GM21390 (cell line): ENCODE measurements at regions not wholly inside any gene's neighbourhood (a gene's known extent, or its start where the extent isn't known, plus 50 kb on each side); places are given as distances from the start of the nearest gene placed in this dataset.

Experiments used
- ATAC-seq: cut with Tn5 transposase; IDR thresholded peaks from one replicate; pipeline ENCODE4 v1.9.1; 2021; ENCODE audit not compliant: unreplicated experiment

- ATAC-seq = no peak
These were observed 1387.0 kb upstream of the TENM4 start for GRCh38 chr11:80827781-80828180.

DNA sequence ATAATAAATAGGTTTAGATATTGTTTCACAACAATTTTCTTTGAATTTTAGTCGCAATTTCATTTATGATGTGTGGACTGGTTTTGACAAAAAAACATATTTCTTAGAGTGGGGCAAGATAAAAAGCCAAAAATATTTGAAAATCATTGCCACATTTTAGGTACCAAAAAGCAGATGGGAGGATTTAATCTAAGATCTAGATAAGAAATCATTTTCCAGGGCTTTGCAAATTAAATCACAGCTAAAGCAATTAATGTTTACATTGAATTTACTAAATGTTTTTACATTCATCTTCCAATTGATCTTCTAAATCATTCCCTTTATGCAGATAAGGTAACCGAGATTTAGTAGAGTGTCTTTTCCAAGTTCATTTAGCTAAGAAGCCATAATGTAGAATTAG is 1386.0 kb upstream of the TENM4 start:
- no peak for ATAC-seq

GRCh38 chr11:80822308-80822707 is 1381.5 kb upstream of the TENM4 start:
- ATAC-seq = no peak

- ATAC-seq = no peak
These were observed 1378.4 kb upstream of the TENM4 start for GRCh38 chr11:80819271-80819670.

- ATAC-seq = peak; percentile 40
These were observed 1376.1 kb upstream of the TENM4 start for GRCh38 chr11:80816966-80817365.

- peak; percentile 30 for ATAC-seq
These were observed 1375.6 kb upstream of the TENM4 start for GRCh38 chr11:80816454-80816847.

GRCh38 chr11:80815752-80816453 is 1375.1 kb upstream of the TENM4 start:
- peak; percentile 83 for ATAC-seq

DNA sequence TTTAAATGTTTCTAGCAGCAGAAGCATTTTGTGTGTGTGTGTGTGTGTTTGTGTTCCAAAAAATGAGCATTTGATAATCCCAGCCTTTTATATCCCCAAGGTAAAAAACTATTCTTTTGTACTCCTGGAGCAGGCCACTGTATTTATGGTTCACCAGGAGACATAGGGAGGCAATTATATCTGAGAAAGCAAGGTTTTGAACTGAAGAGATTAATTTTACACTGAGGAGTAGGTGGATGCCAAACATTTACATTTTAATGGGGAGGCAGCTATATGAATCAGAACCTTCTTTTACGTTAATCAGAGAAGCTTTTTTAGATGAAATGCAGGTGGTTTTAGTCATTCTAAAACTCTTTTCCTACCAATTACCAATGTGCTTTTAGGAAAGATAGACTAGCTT is 1374.0 kb upstream of the TENM4 start:
- ATAC-seq = no peak

DNA sequence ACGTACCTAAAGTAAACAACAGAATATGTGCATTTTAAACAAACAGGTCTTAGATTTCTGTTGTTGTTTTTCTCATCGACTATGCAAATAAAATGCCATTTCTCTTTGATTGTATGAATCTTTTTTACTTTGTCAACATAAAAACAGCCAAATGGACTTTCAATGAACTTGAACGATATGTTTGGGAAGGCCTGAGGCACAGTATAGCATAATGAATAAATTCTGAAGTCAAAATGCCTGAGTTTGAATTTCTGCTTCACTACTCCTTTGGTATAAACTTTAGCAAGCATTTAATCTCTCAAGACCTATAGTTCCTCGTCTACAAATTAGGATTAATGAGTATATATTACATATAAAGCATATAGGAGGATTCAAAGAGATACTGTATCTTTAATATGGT is 1369.9 kb upstream of the TENM4 start:
- ATAC-seq = no peak

DNA sequence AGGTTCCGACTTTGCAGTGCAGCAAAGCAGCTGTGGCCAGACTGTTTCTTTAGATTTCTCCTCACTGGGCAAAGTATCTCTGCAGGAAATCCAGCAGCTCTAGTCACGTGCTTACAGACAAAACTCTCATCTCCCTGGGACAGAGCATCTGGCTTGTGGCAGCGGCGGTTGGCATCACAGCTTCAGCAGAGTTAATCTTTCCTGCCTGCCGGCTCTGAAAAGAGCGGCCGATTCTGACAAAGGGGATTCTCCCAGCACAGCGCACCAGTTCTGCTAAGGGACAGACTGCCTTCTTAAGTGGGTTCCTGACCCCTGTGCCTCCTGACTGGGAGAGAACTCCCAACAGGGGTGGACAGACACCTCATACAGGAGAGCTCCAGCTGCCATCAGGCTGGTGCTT is 1357.3 kb upstream of the TENM4 start:
- ATAC-seq = no peak

DNA sequence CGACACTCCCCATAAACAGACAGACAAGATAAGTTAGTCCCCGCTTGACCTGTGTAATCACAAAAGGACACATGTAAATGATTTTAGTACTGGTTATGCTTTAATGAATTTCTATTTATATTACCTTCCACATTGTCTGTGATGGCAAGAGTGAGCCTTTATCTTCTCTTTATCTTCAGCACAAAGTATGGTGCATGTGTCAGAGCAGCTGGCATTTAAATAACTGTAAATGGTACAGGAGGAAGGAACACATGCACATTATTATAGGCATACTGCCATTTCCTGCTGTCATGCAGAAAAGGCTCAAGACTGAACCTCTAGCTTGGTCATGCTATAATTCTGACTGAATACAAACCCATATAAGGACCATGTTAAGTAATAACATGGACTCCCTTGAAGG is 1342.7 kb upstream of the TENM4 start:
- no peak for ATAC-seq

DNA sequence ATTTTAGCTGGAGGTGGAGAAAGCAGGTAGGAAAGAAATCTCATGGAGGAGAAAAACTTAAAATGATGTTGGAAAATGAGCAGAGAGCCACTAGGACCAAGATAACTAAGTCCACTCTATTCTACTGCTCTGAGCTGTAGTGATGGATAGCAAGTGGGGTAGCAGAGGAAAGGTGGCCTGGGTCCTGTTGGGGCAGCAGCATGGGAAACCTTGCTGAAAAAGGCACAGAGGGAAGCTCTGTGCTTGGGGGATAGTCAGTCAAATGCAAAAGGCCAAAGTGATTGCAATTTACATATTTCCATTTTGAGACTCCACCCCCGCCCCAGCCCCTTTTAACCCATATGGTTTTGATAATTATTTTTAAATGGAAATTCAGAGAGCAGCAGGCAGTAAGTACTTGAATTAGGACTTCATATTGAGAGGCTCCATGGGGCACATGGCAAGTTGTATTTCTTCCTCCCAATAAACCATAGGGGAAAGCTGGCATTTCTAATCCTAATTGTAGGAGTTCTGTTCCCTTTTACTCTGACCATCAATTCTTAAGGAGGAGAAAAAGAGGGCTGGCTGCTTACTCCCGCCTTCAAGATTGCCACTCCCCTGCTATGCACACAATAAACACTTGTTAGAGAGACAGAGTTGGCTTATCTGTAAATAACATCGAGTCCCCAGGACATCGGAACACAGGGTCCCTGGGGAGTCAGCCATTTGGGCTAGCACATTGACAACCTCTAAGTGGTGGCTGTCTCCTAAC is 1341.5 kb upstream of the TENM4 start:
- no peak for ATAC-seq

DNA sequence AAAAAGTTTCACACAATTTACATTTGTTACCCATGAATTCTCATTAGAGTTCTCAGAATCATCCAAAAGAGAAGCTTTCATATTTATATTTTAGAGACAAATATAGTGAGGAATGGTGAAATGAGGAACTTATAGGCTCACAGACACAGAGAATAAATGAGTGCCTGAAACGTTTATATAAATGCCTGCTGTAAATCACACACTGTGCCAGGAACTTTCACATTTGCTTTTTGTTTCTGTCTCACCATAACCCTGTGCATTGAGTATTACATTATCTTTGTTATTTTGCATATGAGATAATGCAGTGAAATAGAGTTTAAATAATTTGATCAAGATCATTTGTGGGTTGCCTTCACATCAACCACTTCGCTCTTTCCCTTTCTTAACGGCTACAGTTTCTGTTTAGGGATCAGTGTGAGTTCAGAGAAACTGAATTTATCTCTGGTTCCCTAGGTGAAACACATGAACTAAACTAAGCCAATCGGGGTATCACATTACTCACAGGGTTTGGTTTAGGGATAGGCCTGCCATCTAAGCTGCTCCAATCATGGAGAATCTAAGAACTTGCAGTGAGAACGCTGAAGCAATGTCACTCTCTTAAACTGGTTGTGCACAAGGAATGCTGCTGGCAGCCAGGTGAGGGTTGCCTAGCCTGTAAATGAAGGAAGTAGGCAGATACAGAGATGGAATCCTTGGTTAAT is 1339.2 kb upstream of the TENM4 start:
- ATAC-seq = no peak

DNA sequence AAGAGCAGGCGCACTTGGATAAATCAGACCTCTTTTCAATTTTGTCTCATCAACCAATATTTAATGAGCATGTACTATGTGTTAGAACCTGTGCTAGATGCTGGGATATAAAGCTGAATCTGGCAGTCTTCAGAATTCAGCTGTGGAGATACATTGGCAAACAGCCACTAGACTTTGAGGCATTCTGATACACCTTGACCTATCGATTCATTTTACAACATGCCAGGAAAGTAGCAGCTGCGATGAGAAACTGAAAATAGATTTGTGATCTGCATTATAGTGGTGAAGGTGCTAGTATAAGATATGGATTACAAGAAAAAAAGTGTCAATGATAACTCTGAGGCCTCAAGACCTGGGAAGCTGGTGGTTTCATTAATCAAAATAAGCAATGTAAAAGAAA is 1338.1 kb upstream of the TENM4 start:
- no peak for ATAC-seq

DNA sequence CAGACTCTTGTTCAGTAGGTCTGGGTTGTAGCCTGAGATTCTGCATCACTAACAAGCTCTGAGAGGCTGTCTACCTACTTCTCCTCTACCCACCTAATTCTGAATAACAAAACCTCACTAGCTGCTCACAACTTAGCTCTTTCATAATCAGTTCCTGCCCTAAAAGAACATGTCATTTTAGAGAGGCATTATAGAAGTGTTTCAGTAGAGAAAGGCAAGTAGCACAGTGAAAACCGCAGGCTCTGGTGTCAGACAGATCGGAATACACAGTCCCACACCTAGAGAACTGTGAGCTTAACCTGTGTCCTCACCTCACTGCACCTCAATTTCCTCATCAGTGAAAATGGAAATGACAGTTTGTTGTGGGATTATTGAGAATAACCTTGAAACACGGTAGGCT is 1337.6 kb upstream of the TENM4 start:
- ATAC-seq = no peak

- ATAC-seq = no peak
These were observed 1333.1 kb upstream of the TENM4 start for GRCh38 chr11:80773919-80774318.

DNA sequence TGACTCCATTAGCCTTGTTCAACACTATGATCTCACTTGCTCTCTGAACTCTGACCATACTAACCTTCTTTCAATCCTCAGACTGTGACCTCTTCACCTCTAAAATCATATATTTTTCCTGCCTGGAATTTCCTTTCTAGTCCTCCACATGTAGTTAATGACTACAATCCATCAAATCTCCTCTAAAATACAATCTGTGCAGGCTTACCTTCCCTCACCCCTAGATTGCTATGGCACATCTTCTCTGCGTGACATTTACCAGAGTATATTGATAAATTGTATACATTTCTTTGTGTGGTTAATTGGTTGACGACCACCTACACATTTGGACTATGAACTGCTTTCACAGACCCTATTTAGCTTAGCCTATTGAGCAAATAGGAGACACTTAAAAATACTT is 1330.2 kb upstream of the TENM4 start:
- ATAC-seq = no peak

- ATAC-seq = no peak
These were observed 1318.0 kb upstream of the TENM4 start for GRCh38 chr11:80758787-80759186.

DNA sequence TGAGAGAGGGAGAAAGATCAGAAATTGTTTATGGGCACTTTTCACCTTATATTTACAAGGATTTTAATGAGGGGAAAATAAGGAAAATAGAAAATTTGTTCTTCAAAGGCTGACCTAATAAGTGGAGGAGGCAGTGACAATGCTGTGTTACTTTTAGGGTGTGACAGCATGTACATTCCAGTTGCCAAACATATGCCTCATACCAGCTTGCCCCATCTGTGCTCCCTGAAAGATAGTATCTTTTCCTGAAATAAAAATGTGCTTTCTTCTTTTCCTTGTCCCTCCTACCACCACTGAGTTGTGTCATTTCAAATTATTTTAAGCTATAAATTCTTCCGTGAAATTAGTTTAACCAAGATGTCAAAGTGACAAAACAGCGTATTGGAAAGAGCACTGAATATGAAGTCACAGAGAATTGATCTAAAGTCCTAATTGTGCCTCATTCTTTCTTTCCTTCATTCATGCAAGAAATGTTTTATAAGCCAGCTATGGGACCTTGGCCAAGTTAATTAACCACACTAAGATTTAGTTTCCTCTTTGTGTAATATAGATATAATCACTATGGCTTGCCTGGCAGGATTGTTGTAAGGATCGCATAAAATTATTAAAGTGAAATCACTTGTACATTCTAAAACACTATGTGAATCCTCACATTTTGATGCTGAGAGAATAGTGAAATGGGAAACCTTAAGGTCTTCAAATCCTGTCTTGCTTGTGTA is 1307.5 kb upstream of the TENM4 start:
- no peak for ATAC-seq

DNA sequence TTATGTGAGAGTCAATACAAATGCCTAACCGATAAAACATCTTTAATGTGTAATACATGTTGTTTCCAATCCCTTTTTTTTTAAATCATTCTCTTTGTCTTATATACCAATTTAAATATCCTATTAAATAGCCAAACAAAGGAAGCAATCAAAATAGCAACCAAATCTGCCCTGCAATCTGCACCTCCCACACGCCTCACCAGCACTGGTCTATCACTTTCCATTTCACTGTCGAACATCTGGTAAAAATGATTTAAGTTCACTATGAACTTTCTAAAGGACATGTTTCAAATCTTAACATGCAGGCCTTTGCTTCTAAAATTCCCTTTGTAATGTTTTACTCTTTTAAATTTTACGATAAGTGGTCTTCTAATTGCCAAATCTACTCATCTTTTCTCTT is 1305.5 kb upstream of the TENM4 start:
- ATAC-seq = no peak

- no peak for ATAC-seq
These were observed 1304.6 kb upstream of the TENM4 start for GRCh38 chr11:80745416-80745815.
